Naive thymus-derived CD4-positive, alpha-beta T cell (primary cell): ENCODE measurements at regions not wholly inside any gene's neighbourhood (a gene's known extent, or its start where the extent isn't known, plus 50 kb on each side); places are given as distances from the start of the nearest gene placed in this dataset.

ENCODE experiments used
- ATAC-seq: fragments of 150-1000 bp; cut with Tn5 transposase; 2 replicates; pipeline ENCODE4 v1.10.0; 2021; ENCODE audit warnings: mild to moderate bottlenecking, moderate library complexity
- CTCF ChIA-PET: fragments of 350-600 bp; sonication (Branson Sonifier 250); formaldehyde crosslinking; loops from one replicate; lab custom pipeline; 2021; ENCODE audit warnings: antibody characterized with exemption; lab: Charles Lee
- POLR2A ChIA-PET: fragments of 350-600 bp; sonication (Branson Sonifier 250); formaldehyde crosslinking; loops from one replicate; lab custom pipeline; 2021; ENCODE audit warnings: antibody characterized with exemption, inconsistent platforms; lab: Charles Lee
- DNase-seq, 9 donors: peaks; one replicate each; pipeline versions ENCODE4 v3.0.0 to v3.0.0-alpha.2; 2020 to 2022; ENCODE audit warnings: mixed read lengths in 1 of 9
- H3K27ac ChIP-seq: one replicate; pipeline ENCODE4 v1.7.0; 2013; ENCODE audit warnings: mild to moderate bottlenecking, low read depth, low read length, moderate library complexity
- H3K27me3 ChIP-seq, 2 donors: one replicate each; pipeline ENCODE4 v1.7.0; 2013; ENCODE audit warnings: low read length in 2 of 2, mild to moderate bottlenecking in 2 of 2, moderate library complexity in 2 of 2; ENCODE audit not compliant: control insufficient read depth in 2 of 2, insufficient read depth in 2 of 2
- H3K36me3 ChIP-seq, 3 experiments: 1 replicate in 2 of 3; 2 replicates in 1 of 3; pipeline ENCODE4 v1.7.0; 2013; ENCODE audit warnings: low read length in 3 of 3, mild to moderate bottlenecking in 3 of 3, moderate library complexity in 1 of 3; ENCODE audit not compliant: insufficient read depth in 3 of 3, control insufficient read depth in 2 of 3
- H3K4me1 ChIP-seq, 2 donors: one replicate each; pipeline ENCODE4 v1.7.0; 2013; ENCODE audit warnings: low read length in 2 of 2, mild to moderate bottlenecking in 2 of 2, moderate library complexity in 1 of 2; ENCODE audit not compliant: control insufficient read depth in 2 of 2, insufficient read depth in 2 of 2
- H3K4me3 ChIP-seq: 2 replicates; pipeline ENCODE4 v1.7.0; 2013; ENCODE audit warnings: mild to moderate bottlenecking, low read length
- H3K9me3 ChIP-seq, 3 experiments: 1 replicate in 2 of 3; 2 replicates in 1 of 3; pipeline ENCODE4 v1.7.0; 2013; ENCODE audit warnings: low read length in 3 of 3; ENCODE audit not compliant: control insufficient read depth in 2 of 3
- H3K27ac Mint-ChIP-seq, 9 donors: one replicate each; pipeline ENCODE4 v1.8.0; 2020 to 2022; ENCODE audit warnings: mixed read lengths in 9 of 9, mild to moderate bottlenecking in 8 of 9, moderate library complexity in 5 of 9, inconsistent platforms in 2 of 9
- H3K27me3 Mint-ChIP-seq, 5 donors: one replicate each; pipeline ENCODE4 v1.8.0; 2021 to 2022; ENCODE audit warnings: mixed read lengths in 5 of 5, mild to moderate bottlenecking in 1 of 5
- H3K36me3 Mint-ChIP-seq, 5 donors: one replicate each; pipeline ENCODE4 v1.8.0; 2020 to 2022; ENCODE audit warnings: mixed read lengths in 5 of 5, mild to moderate bottlenecking in 3 of 5, inconsistent platforms in 1 of 5
- H3K4me1 Mint-ChIP-seq, 7 donors: one replicate each; pipeline ENCODE4 v1.8.0; 2020 to 2022; ENCODE audit warnings: mixed read lengths in 7 of 7, mild to moderate bottlenecking in 3 of 7, inconsistent platforms in 1 of 7
- H3K4me3 Mint-ChIP-seq, 10 donors: one replicate each; pipeline ENCODE4 v1.8.0; 2020 to 2022; ENCODE audit warnings: mild to moderate bottlenecking in 10 of 10, mixed read lengths in 10 of 10, moderate library complexity in 6 of 10, inconsistent platforms in 2 of 10
- H3K9me3 Mint-ChIP-seq, 11 donors: one replicate each; pipeline ENCODE4 v1.8.0; 2020 to 2022; ENCODE audit warnings: mixed read lengths in 11 of 11, mild to moderate bottlenecking in 4 of 11, inconsistent platforms in 1 of 11, moderate library complexity in 1 of 11
- intact Hi-C, 2 donors: fragments of 100-400 bp; cut with micrococcal nuclease; formaldehyde crosslinking; loops; one replicate each; pipeline ENCODE4 v1.15.1; 2023

DNA sequence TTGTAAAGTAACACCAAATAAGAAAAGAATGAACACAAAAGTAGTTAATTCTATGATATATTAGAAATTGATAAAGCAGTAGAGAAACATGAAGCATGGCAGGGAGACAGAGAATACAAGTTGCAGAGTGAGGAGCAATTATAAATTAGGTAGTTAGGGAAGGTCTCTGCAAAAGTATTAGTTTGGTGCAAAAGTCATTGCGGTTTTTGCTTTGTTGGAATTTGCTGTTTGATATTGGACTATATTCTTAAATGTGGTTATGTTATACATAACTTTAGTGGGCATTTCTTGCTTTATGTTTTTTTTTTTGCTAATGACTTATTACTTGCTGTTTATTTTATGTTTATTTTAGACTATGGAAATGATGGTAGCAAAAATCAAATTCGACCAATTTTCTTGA lies 402.2 kb downstream of the SFMBT2 start:
- no peak for DNase-seq
- peaks cover 0 to 7% of the 10 kb centered on the region in 2 donors for H3K4me1 ChIP-seq
- H3K27me3 Mint-ChIP-seq = peaks cover 0 to 15% (median 0%) of the 10 kb centered on the region in 5 donors
- no peak overlapping the region for H3K4me3 Mint-ChIP-seq
- no peak for ATAC-seq
- no peak overlapping the region for H3K4me3 ChIP-seq
- H3K4me1 Mint-ChIP-seq = peaks cover 0 to 2% (median 0%) of the 10 kb centered on the region in 7 donors
- H3K27ac Mint-ChIP-seq = no peak overlapping the region
- intact Hi-C loops = no loop called here
- ChIA-PET POLR2A (no interaction called here), CTCF (no interaction called here)
- H3K9me3 ChIP-seq = no peaks in the 10 kb centered on the region
- no peaks in the 10 kb centered on the region for H3K36me3 ChIP-seq
- H3K27me3 ChIP-seq = no peaks in the 10 kb centered on the region
- peaks cover 0 to 5% (median 0%) of the 10 kb centered on the region in 5 donors for H3K36me3 Mint-ChIP-seq
- peaks cover 0 to 3% (median 0%) of the 10 kb centered on the region in 11 donors for H3K9me3 Mint-ChIP-seq
- no peak overlapping the region for H3K27ac ChIP-seq

- peaks cover 0 to 7% of the 10 kb centered on the region in 2 donors for H3K4me1 ChIP-seq
- ChIA-PET POLR2A (no interaction called here), CTCF (no interaction called here)
- Mint-ChIP-seq H3K36me3 (peaks cover 0 to 5% (median 0%) of the 10 kb centered on the region in 5 donors), H3K27me3 (peaks cover 0 to 17% (median 0%) of the 10 kb centered on the region in 5 donors), H3K27ac (no peak overlapping the region), H3K4me3 (no peak overlapping the region), H3K4me1 (peaks cover 0 to 3% (median 0%) of the 10 kb centered on the region in 7 donors), H3K9me3 (peaks cover 0 to 3% (median 0%) of the 10 kb centered on the region in 11 donors)
- no peak overlapping the region for H3K4me3 ChIP-seq
- ATAC-seq (no peak), DNase-seq (no peak)
- no peaks in the 10 kb centered on the region for H3K9me3 ChIP-seq
- H3K27ac ChIP-seq = no peak overlapping the region
- H3K27me3 ChIP-seq = no peaks in the 10 kb centered on the region
- H3K36me3 ChIP-seq = no peaks in the 10 kb centered on the region
- intact Hi-C loops = no loop called here
Measured at GRCh38 chr10:7007600-7008190, 403.1 kb downstream of the SFMBT2 start.

GRCh38 chr10:7006566-7006965 lies 404.3 kb downstream of the SFMBT2 start:
- Histone ChIP-seq H3K27ac (no peak overlapping the region), H3K9me3 (no peaks in the 10 kb centered on the region), H3K4me3 (no peak overlapping the region), H3K36me3 (no peaks in the 10 kb centered on the region), H3K4me1 (peaks cover 0 to 7% of the 10 kb centered on the region in 2 donors), H3K27me3 (no peaks in the 10 kb centered on the region)
- ChIA-PET CTCF (no interaction called here), POLR2A (no interaction called here)
- DNase-seq (no peak), ATAC-seq (no peak)
- Mint-ChIP-seq H3K27ac (no peak overlapping the region), H3K27me3 (peaks cover 0 to 19% (median 0%) of the 10 kb centered on the region in 5 donors), H3K4me3 (no peak overlapping the region), H3K36me3 (peaks cover 0 to 5% (median 0%) of the 10 kb centered on the region in 5 donors), H3K4me1 (peaks cover 0 to 3% (median 0%) of the 10 kb centered on the region in 7 donors), H3K9me3 (peaks cover 0 to 3% (median 0%) of the 10 kb centered on the region in 11 donors)
- intact Hi-C loops = no loop called here

GRCh38 chr10:7003831-7004395 lies 406.9 kb downstream of the SFMBT2 start:
- ATAC-seq (no peak), DNase-seq (no peak)
- H3K9me3 ChIP-seq = no peaks in the 10 kb centered on the region
- CTCF ChIA-PET = no interaction called here
- no peak overlapping the region for H3K4me3 Mint-ChIP-seq
- H3K27me3 Mint-ChIP-seq = peaks cover 0 to 21% (median 7%) of the 10 kb centered on the region in 5 donors
- H3K36me3 ChIP-seq = no peaks in the 10 kb centered on the region
- intact Hi-C loops = no loop called here
- H3K36me3 Mint-ChIP-seq = no peaks in the 10 kb centered on the region
- H3K27me3 ChIP-seq = no peaks in the 10 kb centered on the region
- H3K4me3 ChIP-seq = no peak overlapping the region
- H3K9me3 Mint-ChIP-seq = no peaks in the 10 kb centered on the region
- H3K27ac Mint-ChIP-seq = no peak overlapping the region
- H3K4me1 Mint-ChIP-seq = peaks cover 0 to 3% (median 0%) of the 10 kb centered on the region in 7 donors
- peaks cover 0 to 7% of the 10 kb centered on the region in 2 donors for H3K4me1 ChIP-seq
- POLR2A ChIA-PET = no interaction called here
- H3K27ac ChIP-seq = no peak overlapping the region

GRCh38 chr10:7000061-7000460 lies 410.8 kb downstream of the SFMBT2 start:
- H3K27me3 Mint-ChIP-seq = peaks cover 0 to 41% (median 7%) of the 10 kb centered on the region in 5 donors

GRCh38 chr10:6999232-6999925 lies 411.5 kb downstream of the SFMBT2 start:
- Histone ChIP-seq H3K4me3 (no peak overlapping the region), H3K4me1 (peaks cover 0 to 7% of the 10 kb centered on the region in 2 donors), H3K36me3 (no peaks in the 10 kb centered on the region), H3K9me3 (no peaks in the 10 kb centered on the region), H3K27me3 (no peaks in the 10 kb centered on the region), H3K27ac (no peak overlapping the region)
- Mint-ChIP-seq H3K9me3 (no peaks in the 10 kb centered on the region), H3K27me3 (peaks cover 0 to 37% (median 7%) of the 10 kb centered on the region in 5 donors), H3K36me3 (no peaks in the 10 kb centered on the region), H3K27ac (no peak overlapping the region), H3K4me1 (peaks cover 0 to 3% (median 0%) of the 10 kb centered on the region in 7 donors), H3K4me3 (no peak overlapping the region)
- no peak for DNase-seq
- POLR2A ChIA-PET = no interaction called here
- intact Hi-C loops = no loop called here
- CTCF ChIA-PET = no interaction called here
- ATAC-seq = no peak

More at GRCh38 chr10:7000061-7000460, 410.8 kb downstream of the SFMBT2 start:
- ChIA-PET POLR2A (no interaction called here), CTCF (no interaction called here)
- H3K4me1 Mint-ChIP-seq = peaks cover 0 to 3% (median 0%) of the 10 kb centered on the region in 7 donors
- Histone ChIP-seq H3K9me3 (no peaks in the 10 kb centered on the region), H3K4me3 (no peak overlapping the region), H3K36me3 (no peaks in the 10 kb centered on the region), H3K4me1 (peaks cover 0 to 7% of the 10 kb centered on the region in 2 donors), H3K27ac (no peak overlapping the region), H3K27me3 (no peaks in the 10 kb centered on the region)
- DNase-seq (no peak), ATAC-seq (no peak)
- intact Hi-C loops = no loop called here
- H3K36me3 Mint-ChIP-seq = no peaks in the 10 kb centered on the region
- H3K4me3 Mint-ChIP-seq = no peak overlapping the region
- H3K9me3 Mint-ChIP-seq = no peaks in the 10 kb centered on the region
- no peak overlapping the region for H3K27ac Mint-ChIP-seq
